ENCODE measurements at regions not wholly inside any gene's neighbourhood (a gene's known extent, or its start where the extent isn't known, plus 50 kb on each side); places are given as distances from the start of the nearest gene placed in this dataset.
"Not testable (repeated sequence)": the region's sequence is repeated elsewhere in the genome, so short reads cannot be mapped to it uniquely, and the experiment has no call there.

DNA sequence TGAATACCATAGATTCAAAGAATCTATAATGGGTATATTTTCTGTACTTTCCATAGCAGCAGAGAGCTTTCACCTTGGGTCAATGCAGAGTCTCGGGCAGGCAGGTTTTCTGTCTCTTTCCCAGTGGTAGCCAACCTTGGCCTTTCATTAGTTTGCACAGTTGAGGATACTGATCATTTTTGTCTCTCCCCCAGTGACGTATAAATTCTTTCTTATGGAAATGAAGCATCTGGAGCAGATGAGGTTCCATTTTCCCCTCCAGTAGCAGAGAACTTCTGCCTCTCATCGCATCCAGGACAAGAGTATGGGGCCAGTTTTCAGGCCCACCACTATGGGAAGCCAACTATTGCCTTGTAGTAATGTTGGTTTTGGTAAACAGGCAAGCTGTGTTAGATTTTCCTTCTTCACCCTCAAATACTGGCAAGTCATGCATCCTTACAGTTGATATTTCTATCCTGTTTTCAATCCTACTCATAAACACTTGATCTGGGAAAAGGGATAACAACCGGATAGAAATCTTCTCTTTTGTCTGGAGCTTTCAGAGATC, 845.2 kb upstream of the CDH18 start:
- Histone ChIP-seq H3K9me3 (no peaks in the 10 kb centered on the region), H3K27me3 (no peaks in the 10 kb centered on the region), H3K4me1 (no peaks in the 10 kb centered on the region), H3K27ac (no peak overlapping the region), H3K36me3 (no peaks in the 10 kb centered on the region), H3K4me3 (no peak overlapping the region)
- no peak for DNase-seq
- TF ChIP-seq POLR2A (IDR thresholded peaks at IDR 0.05) (no peak), POLR2AphosphoS5 (IDR thresholded peaks at IDR 0.05) (no peak), EP300 (IDR thresholded peaks at IDR 0.05) (no peak)
- TF ChIP-seq, protein P1, sequence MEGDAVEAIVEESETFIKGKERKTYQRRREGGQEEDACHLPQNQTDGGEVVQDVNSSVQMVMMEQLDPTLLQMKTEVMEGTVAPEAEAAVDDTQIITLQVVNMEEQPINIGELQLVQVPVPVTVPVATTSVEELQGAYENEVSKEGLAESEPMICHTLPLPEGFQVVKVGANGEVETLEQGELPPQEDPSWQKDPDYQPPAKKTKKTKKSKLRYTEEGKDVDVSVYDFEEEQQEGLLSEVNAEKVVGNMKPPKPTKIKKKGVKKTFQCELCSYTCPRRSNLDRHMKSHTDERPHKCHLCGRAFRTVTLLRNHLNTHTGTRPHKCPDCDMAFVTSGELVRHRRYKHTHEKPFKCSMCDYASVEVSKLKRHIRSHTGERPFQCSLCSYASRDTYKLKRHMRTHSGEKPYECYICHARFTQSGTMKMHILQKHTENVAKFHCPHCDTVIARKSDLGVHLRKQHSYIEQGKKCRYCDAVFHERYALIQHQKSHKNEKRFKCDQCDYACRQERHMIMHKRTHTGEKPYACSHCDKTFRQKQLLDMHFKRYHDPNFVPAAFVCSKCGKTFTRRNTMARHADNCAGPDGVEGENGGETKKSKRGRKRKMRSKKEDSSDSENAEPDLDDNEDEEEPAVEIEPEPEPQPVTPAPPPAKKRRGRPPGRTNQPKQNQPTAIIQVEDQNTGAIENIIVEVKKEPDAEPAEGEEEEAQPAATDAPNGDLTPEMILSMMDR (IDR thresholded peaks at IDR 0.05) = no peak
- intact Hi-C loops (cut with DNase I; ENCODE audit: low total_unique reads) = no loop called here
- 71 to 80% (median 76%) methylated on average over 4 of the region's 4 CpGs for WGBS, 5 donors

DNA sequence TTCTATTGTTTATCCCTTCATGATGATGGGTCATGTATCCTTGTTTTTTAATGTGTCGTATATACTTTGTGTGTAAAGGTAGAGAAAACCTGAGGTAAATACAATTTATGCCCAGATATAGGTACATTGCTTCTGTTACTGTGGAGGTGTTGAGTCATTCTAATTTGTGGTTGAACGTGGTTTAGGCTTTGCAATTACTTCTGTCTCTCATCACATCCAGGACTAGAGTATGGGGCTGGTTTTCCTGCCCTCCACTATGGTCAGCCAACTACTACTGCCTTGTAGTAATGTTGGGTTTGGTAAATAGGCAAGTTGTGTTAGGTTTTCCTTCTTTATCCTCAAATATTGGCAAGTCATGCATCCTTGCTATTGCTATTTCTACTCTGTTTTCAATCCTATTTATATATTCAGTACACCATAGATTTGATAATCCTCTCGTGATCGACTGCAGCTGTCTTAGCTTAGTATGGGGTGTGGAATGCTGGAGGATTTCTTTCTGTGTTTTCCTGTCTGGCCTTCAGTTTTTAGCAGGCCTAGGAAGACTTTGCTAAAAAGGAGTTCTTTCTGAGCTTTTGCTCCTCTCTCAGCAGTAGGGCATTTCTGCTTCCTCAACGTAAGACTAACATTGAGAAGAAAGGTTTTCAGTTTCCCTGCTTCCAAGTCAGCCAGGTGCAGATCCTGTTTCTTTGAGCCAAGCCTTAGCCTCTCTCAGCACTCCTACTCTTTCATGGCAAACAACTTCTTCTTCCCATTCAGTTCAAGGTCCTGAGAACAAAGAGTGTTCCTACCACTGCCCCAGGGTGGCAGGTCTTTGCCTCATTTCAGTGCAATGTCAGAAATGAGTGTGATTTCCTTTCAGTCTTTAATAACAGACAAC, 844.4 kb upstream of the CDH18 start:
- H3K9me3 ChIP-seq = no peaks in the 10 kb centered on the region
- H3K27ac ChIP-seq = no peak overlapping the region
- 68 to 84% (median 74%) methylated on average over 4 to 5 of the region's 5 CpGs for WGBS, 5 donors
- H3K27me3 ChIP-seq = no peaks in the 10 kb centered on the region
- TF ChIP-seq, protein P1 (IDR thresholded peaks at IDR 0.05) = no peak
- no peak for TF ChIP-seq POLR2A (IDR thresholded peaks at IDR 0.05)
- TF ChIP-seq POLR2AphosphoS5 (IDR thresholded peaks at IDR 0.05) = no peak
- no peak for TF ChIP-seq EP300 (IDR thresholded peaks at IDR 0.05)
- no peak overlapping the region for H3K4me3 ChIP-seq
- no peaks in the 10 kb centered on the region for H3K4me1 ChIP-seq
- H3K36me3 ChIP-seq = no peaks in the 10 kb centered on the region
- DNase-seq = peak in 1 of 2 donors; percentile 24
- intact Hi-C loops (cut with DNase I; ENCODE audit: low total_unique reads) = no loop called here

DNA sequence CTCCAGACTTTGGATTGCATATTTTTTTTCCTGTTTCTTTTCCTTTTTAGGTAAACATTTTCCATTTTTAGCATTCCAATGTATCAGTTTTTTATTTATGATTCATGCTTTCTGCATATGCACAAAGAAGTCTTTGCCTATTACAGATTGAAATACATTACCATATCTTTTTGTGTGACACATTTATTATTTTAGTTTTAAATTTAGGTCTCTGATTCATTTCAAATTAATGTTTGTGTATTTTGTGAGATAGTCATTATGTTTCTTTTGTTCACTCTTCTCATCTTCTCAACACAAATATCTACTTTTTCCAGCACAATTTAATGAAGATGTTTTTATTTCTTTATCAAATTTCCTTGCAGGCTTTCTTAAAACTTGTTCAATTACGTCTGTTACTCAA, 838.0 kb upstream of the CDH18 start:
- WGBS, 5 donors = 41 to 61% (median 50%) methylated on average over 1 of the region's 1 CpG
- H3K27ac ChIP-seq; H3K27me3 ChIP-seq; H3K9me3 ChIP-seq; DNase-seq; H3K36me3 ChIP-seq; H3K4me3 ChIP-seq; H3K4me1 ChIP-seq; intact Hi-C loops (cut with DNase I; ENCODE audit: low total_unique reads): not testable (repeated sequence)

DNA sequence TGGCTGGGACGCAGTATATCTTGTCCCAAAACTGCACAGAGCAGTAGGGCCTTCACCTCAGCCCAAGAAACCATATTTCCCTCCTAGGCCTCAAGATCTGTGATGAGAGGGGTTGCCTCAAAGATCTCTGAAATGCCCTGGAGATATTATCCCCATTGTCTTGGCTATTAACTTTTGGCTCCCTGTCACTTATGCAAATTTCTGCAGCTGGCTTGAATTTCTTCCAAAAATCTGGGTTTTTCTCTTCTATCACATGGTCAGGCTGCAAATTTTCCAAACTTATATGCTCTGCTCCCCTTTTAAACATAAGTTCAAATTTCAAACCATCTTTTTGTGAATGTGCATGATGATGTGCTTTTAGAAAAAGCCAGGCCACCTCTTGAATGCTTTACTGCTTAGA, 809.2 kb upstream of the CDH18 start:
- WGBS, 5 donors = 79 to 93% (median 84%) methylated on average over 1 of the region's 1 CpG; no CpG with 5 or more reads in 1 of the 5 donors
- H3K4me3 ChIP-seq; H3K27me3 ChIP-seq; H3K27ac ChIP-seq; intact Hi-C loops (cut with DNase I; ENCODE audit: low total_unique reads); DNase-seq; H3K36me3 ChIP-seq; H3K4me1 ChIP-seq: not testable (repeated sequence)
- H3K9me3 ChIP-seq = peaks cover 0 to 10% (median 4%) of the 10 kb centered on the region in 4 donors

DNA sequence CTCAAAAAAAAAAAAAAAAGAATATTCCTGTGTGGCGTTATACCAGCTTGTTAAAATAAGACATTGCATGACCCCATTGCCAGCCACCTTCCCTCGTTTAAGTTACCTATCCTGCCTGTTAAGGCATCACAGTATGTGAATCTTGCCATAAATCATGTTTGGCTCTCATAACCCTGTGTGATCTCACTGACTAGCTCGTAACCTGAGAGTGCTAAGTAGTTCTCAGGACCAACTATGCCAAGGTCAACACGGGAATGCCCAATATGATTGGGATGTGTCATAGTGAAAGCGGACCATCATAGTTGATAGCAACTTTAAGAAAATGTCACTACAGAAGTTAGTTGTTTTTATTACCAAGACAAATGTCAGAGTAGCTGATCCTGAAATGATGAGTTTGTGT, 796.8 kb upstream of the CDH18 start:
- DNase-seq; H3K9me3 ChIP-seq; H3K4me3 ChIP-seq; H3K27me3 ChIP-seq; H3K4me1 ChIP-seq; intact Hi-C loops (cut with DNase I; ENCODE audit: low total_unique reads); H3K27ac ChIP-seq; H3K36me3 ChIP-seq: not testable (repeated sequence)
- 68 to 83% (median 76%) methylated on average over 2 to 3 of the region's 5 CpGs for WGBS, 5 donors

DNA sequence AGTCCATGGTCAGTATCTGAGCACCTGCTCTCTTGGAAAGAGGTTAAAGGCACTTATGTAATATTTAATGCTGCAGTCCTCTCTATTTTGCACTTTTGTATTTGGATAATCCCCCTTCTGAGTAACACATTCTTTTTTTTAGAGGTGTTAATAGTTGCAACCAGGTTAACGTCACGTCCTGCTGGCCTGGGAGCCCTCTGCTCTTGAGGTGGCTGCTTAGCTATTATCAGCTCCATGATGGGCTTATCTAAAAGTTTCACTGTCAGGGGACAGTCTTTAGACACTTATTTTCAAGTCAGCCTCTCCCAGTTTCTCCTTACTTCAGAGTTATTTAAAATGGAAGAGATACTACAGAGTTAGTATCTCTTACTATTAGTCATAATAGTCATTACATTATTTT, 795.5 kb upstream of the CDH18 start:
- H3K4me3 ChIP-seq; H3K27ac ChIP-seq; H3K4me1 ChIP-seq; H3K27me3 ChIP-seq; intact Hi-C loops (cut with DNase I; ENCODE audit: low total_unique reads); H3K9me3 ChIP-seq; DNase-seq; H3K36me3 ChIP-seq: not testable (repeated sequence)
- 46 to 86% (median 68%) methylated on average over 2 of the region's 2 CpGs for WGBS, 5 donors

DNA sequence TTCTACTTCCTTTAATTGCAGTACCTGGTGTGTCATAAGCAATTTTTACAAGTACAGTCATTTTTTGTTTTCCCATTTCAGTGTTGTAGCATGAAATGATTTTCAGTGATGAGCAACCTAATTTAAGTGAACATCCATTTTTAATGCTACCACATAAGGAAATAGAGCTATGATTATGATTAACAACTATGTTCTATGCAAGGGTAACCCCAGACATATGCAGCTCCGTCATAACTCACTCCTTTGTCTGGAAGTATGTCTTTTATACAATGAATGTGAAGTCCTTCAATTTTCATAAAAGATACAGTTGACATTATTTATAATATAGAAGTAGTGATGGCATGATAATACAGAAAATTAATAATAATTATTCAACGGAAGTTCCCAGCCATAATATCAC, 783.3 kb upstream of the CDH18 start:
- DNase-seq; H3K27me3 ChIP-seq; H3K36me3 ChIP-seq; H3K4me1 ChIP-seq; H3K27ac ChIP-seq; H3K4me3 ChIP-seq; H3K9me3 ChIP-seq; intact Hi-C loops (cut with DNase I; ENCODE audit: low total_unique reads): not testable (repeated sequence)
- 73 to 84% (median 75%) methylated on average over 2 of the region's 2 CpGs for WGBS, 5 donors

DNA sequence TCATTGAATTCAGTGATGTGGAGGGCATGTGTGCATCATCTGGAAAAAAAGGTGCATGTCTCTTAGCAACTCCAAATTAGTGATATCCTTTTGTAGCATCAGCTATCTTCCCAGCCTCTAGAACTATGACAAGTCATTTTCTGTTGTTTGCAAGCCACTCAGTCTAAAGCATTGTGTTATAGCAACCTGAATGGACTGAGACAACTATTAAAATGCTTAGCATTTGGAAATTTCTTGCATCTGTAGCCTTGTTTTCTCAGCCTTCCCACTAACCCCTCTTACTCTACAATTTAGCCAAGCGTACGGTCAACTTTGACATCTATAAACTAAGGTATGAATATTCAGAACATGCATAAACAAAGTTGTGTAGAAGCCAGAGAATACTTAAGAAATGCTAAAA, 777.1 kb upstream of the CDH18 start:
- H3K4me3 ChIP-seq; DNase-seq; H3K4me1 ChIP-seq; H3K27me3 ChIP-seq; H3K27ac ChIP-seq; H3K9me3 ChIP-seq; intact Hi-C loops (cut with DNase I; ENCODE audit: low total_unique reads); H3K36me3 ChIP-seq: not testable (repeated sequence)
- no CpG with 5 or more reads among the region's 2 CpGs for WGBS, 5 donors

DNA sequence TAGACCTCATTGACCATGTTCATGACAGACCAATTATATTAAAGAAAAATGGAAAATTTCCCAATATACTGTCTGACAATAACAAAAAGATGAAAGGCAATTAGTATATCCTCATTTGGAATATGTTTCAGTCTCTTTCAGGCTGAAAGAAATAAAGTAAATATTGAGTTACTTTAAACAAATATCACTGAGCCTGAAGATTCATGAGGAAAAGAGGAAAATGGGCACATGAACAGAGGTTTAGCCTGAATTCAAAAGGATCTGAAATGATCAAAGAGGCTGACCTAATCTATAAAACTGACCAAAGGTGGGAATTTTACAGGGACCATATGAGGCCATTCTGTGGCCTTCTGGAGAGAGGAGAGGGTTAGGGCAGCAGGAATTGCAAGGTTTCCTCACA, 771.5 kb upstream of the CDH18 start:
- H3K4me3 ChIP-seq; H3K27me3 ChIP-seq; DNase-seq; H3K27ac ChIP-seq; H3K36me3 ChIP-seq; H3K4me1 ChIP-seq; H3K9me3 ChIP-seq; intact Hi-C loops (cut with DNase I; ENCODE audit: low total_unique reads): not testable (repeated sequence)

DNA sequence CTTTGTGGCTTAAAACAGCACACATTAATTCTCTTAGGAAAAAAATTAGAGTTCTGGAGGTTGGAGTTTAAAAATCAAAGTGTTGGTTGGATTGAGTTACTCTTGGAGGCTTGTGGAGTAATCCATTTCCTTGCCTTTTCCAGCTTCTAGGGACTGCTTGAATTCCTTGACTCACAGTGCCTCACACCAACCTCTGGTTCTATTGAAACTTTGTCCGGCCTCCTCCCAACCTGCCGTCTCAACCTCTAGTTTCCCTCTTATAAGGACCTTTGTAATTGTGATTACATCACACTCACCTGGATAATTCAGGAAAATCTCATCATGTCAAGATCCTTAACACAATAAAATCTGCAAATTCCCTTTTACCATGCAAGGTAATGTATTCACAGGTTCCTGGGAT, 764.2 kb upstream of the CDH18 start:
- 71% methylated on average over 1 of the region's 2 CpGs; no CpG with 5 or more reads in 4 of the 5 donors for WGBS, 5 donors
- intact Hi-C loops (cut with DNase I; ENCODE audit: low total_unique reads); DNase-seq; H3K27ac ChIP-seq; H3K36me3 ChIP-seq; H3K27me3 ChIP-seq; H3K9me3 ChIP-seq; H3K4me1 ChIP-seq; H3K4me3 ChIP-seq: not testable (repeated sequence)

Measured in stomach (tissue), 8 donors.